ENCODE measurements at regions not wholly inside any gene's neighbourhood (a gene's known extent, or its start where the extent isn't known, plus 50 kb on each side); places are given as distances from the start of the nearest gene placed in this dataset.
A peak's percentile ranks its signal among the peaks of the same experiment; 100 is the strongest.

GRCh38 chr7:26553582-26553981, 261.9 kb downstream of the SNX10 start:
- DNase-seq (ENCODE audit: low spot score), result no peak

- no peak for DNase-seq (ENCODE audit: low spot score)
Observed at GRCh38 chr7:26554952-26555351, 263.3 kb downstream of the SNX10 start.

GRCh38 chr7:26556061-26556881, 264.6 kb downstream of the SNX10 start:
- peak; percentile 82 for DNase-seq (ENCODE audit: low spot score)

- DNase-seq (ENCODE audit: low spot score), result no peak
Observed at GRCh38 chr7:26560526-26561256, 269.0 kb downstream of the SNX10 start.

GRCh38 chr7:26562841-26563240, 271.2 kb downstream of the SNX10 start:
- no peak for DNase-seq (ENCODE audit: low spot score)

DNA sequence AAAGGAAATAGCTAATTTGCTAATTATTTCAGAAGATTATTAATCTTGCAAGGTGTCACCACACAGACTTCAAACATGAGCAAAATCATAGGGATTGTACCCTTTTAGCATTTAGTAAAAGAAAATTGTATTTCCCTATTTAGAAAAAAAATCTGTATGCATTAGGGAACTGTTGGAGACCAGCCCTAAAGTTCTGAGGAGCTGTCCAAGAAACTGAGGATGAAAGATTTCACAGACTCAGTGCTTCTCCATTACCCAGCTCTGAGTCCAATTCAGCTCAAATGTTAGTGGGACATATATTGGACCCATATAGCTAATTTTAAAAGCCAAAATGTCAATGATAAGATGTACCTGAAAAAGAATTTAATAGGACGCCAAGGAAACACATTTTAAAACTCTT, 271.7 kb downstream of the SNX10 start:
- DNase-seq (ENCODE audit: low spot score), result no peak

- DNase-seq (ENCODE audit: low spot score), result no peak
Observed at GRCh38 chr7:26567266-26567665, 275.6 kb downstream of the SNX10 start.

GRCh38 chr7:26574476-26574875, 282.8 kb downstream of the SNX10 start:
- DNase-seq (ENCODE audit: low spot score), result no peak

GRCh38 chr7:26580064-26580591, 284.3 kb downstream of the SKAP2 start:
- no peak for DNase-seq (ENCODE audit: low spot score)

DNA sequence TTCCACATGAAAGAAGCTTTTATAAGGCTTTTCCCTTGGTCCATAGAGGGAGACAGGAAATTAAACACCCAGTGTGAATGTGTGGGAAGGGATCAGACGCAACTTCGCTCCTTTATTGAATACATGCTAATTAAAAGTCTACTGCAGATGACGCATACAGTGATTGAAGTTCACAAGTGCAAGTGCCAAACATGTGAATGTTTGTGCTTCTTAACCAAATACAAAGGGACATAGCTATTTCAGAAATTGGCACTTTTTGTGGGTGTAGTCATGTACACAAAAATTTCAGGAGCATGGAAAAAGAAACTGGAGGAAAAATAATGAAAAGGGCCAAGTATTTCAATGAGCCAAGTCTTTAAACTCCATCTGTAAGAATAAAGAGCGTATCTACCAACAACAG, 283.7 kb downstream of the SKAP2 start:
- no peak for DNase-seq (ENCODE audit: low spot score)

DNA sequence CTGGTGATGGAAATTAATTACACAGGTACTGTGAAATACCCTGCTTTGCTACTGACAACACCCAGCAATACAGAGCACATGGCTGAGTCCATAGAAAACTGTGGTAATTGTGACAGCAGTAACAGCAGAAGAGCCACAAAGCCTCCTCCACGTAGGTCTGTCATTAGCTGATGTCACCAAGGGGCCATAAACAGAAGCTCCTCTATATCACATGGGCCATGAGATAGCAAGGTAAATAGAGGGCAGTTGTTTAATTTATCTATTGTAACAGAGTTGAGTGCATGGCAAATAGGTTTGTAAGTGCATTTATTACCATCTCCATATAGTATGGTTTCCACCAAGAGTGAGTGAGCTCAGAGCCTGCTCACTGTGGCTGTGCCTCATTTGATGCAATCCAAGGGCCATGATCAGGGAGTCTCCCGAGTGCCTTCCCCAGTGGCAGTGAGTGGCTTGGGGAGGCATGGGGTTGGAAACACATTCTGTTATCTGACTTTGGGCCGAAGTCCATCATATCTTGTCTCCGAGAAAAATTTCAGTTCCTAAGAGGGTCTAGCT, 281.2 kb downstream of the SKAP2 start:
- no peak for DNase-seq (ENCODE audit: low spot score)

DNA sequence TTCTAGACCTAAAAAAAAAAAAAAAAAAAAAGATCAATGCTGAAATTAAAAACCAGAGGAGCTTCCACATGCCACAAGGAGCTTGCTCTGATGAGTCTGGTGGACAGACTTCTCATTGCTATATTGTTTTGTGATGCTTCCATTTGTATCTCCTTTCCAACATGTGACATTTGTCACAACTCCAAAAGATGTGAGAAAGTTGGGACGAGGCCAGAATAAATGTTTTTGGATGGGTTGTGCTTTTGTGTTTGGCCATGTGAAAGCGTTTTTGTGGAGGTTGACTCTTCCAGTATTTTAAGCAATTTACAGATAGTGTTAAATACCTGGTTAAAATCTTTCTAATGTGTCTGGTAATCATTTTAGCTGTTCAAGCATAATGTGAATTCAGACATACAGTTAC, 280.1 kb downstream of the SKAP2 start:
- no peak for DNase-seq (ENCODE audit: low spot score)

GRCh38 chr7:26584987-26585665, 279.3 kb downstream of the SKAP2 start:
- DNase-seq (ENCODE audit: low spot score), result no peak

GRCh38 chr7:26587536-26587935, 276.9 kb downstream of the SKAP2 start:
- DNase-seq (ENCODE audit: low spot score), result no peak

DNA sequence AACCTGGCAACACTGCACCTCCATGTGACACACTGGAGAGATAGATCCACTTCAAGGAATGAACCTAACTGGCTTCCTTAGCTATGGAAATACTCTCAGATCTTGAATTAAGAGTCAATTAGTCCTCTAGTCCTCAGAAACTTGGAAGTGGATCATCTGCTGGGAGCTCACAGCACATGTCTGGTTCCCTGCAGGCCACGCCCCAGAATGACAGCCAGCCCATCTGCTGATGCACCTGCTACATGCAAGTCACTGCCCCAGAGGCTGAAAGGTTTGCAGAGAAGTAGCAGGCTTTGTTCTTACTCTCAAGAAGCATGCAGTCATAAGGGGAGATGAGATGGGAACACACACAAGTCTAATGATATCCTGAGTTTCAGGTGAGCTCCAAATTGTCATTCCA, 275.9 kb downstream of the SKAP2 start:
- peak; percentile 88 for DNase-seq (ENCODE audit: low spot score)

DNA sequence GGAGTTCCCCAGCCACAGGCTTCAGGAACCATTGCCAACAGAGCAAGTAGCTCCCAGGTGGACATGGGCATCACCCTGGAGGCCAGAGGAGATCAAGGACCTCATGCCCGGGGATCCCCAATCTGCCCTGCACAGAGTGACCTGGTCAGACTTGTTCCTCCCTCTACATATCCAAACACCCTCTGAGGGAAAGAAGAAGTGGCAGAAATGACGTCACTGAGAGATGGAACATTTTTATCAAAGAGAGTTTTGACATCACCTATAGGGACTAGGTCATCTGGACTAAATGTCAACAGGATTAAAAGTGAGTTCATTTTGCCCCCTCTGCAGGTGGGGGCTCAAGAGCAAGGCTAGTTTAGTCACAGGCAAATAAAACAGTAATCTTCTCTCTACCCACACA, 273.7 kb downstream of the SKAP2 start:
- DNase-seq (ENCODE audit: low spot score), result no peak

DNA sequence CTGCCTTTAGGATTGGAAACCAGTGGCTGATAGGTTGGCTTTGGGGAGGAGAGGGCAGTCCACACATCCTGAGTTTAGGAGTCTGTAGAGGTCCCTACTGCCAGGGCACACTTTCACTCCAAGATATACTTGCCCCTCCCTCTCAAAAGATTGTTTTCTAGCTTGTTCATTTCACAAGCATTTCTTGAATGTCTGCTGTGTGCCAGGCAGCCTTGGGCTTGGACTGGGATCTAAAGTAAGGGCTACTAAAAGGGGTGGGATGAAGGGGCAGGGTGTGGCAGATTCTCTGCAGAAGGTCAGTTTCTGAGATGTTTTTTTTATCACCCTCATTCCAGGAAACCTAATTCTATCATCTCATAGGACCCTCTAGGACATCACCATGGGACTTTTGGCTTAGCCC, 272.4 kb downstream of the SKAP2 start:
- DNase-seq (ENCODE audit: low spot score), result no peak

GRCh38 chr7:26593393-26593792, 271.0 kb downstream of the SKAP2 start:
- DNase-seq (ENCODE audit: low spot score), result peak; percentile 36

GRCh38 chr7:26593896-26594295, 270.5 kb downstream of the SKAP2 start:
- DNase-seq (ENCODE audit: low spot score), result no peak

DNA sequence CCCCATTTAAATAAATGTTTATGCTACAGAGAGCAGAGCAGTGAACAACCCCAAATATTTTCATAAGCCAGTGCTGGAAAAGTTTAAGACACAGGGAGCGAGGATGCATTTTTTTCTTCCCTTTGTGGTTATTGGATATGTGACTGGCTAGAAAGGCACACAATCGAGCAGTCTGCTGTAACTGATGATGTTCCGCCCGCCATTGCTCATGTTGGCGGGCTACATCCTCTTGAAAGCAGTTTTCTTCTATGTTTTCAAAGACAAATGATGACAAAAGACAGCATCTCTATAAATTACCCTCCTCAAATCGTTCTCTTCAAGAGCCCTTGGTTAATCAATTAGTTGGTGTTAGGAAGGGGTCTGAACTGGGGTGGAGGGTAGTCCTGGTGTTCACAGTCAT, 269.8 kb downstream of the SKAP2 start:
- no peak for DNase-seq (ENCODE audit: low spot score)

DNA sequence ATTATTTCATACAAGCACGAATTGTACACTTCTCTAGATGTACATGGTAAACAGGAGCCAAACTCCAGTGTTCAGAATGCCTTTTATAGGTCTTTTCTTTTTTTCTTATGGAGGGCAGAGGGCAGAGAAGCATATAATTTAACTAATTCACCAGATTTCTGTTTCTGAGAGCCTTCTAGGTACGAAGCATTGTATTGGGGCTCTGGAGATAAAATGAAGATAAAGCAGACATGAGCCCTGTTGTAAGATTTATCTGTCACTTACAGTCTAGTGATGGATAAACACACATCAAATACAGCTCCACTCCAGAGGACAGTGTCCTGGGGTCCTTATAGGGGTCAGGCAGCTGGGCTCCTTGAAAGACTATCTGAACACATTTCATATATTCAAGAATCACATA, 265.5 kb downstream of the SKAP2 start:
- no peak for DNase-seq (ENCODE audit: low spot score)

DNA sequence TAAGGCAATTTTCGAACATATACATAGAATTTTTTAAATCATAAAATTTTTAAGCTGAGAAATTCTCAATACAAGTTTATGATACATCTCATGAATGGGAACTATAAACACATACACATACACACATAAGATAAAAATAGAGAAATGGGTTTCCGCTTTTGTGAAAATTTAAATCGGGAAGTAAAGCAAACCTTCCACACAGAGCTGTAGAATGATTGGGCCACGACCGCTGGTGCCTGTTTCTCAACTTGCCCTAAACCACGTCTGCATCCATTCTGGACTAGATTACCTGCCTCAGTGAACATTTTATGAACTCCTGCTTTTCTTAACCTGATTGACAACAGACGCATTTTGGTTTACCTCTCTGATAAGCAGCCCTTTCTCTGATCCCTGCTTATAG, 264.4 kb downstream of the SKAP2 start:
- no peak for DNase-seq (ENCODE audit: low spot score)
